ENCODE measurements at regions not wholly inside any gene's neighbourhood (a gene's known extent, or its start where the extent isn't known, plus 50 kb on each side); places are given as distances from the start of the nearest gene placed in this dataset.
"Not testable (repeated sequence)": the region's sequence is repeated elsewhere in the genome, so short reads cannot be mapped to it uniquely, and the experiment has no call there.

DNA sequence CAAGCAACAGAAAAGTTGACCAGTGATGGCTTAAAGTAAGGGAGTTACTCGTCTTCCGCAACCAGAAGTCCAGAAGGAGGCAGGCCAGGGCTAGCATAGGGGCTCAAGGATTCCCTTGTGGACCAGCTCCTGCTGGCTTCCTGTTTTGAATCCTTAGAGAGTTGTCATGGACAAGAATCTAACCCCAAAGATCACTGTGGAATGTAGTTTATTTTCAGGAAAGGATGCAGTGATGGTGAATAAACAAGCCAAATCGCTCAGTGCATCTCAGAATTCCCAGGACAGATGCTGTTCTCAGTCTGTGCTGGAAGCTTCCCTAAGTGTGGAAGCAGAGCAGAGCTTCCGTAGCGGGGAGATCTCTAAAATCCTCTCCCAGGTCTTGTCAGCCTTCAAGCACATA is 311.3 kb downstream of the C12orf75 start:
- H3K4me1 ChIP-seq (ENCODE audit: low read length) = no peaks in the 10 kb centered on the region
- no peak overlapping the region for H3K27ac ChIP-seq (ENCODE audit: low read length)
- H3K79me2 ChIP-seq (ENCODE audit: low read length) = no peaks in the 10 kb centered on the region
- no peak overlapping the region for H2AFZ ChIP-seq (ENCODE audit: low read length)
- no peak overlapping the region for H3K9ac ChIP-seq (ENCODE audit: low read length)
- H3K4me3 ChIP-seq (ENCODE audit: low read length) = no peak overlapping the region
- no peaks in the 10 kb centered on the region for H3K36me3 ChIP-seq (ENCODE audit: insufficient read depth, low read length)
- no peak for DNase-seq
- no peaks in the 10 kb centered on the region for H3K9me2 ChIP-seq (replicated peaks; ENCODE audit: insufficient read depth, low read length)
- H4K20me1 ChIP-seq (ENCODE audit: insufficient read depth, low read depth, low read length) = no peaks in the 10 kb centered on the region
- no peaks in the 10 kb centered on the region for H3K9me3 ChIP-seq (ENCODE audit: low read length)
- H3K4me2 ChIP-seq (ENCODE audit: low read depth, low read length, poor library complexity, severe bottlenecking) = no peak overlapping the region
- H3K27me3 ChIP-seq (ENCODE audit: low read length) = no peaks in the 10 kb centered on the region

DNA sequence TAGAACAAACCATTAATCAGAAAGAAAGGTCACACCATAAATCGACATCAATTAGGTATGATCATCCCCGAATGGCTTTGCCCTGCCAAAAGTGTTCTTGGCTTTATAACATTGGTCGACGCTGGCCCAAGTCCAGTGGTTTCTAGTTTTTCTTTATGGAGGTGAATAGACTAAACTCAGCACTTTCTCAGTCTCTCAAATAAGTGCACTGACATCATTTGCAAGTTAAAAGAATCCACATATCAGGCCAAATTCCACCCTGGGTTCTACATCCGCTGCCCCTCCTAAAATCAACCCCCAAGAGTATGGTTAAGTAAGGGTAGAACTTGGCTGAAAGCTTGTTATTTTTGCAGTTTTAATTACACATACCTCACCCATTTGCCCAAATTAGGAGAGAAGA is 314.3 kb downstream of the C12orf75 start:
- DNase-seq = no peak
- no peaks in the 10 kb centered on the region for H3K79me2 ChIP-seq (ENCODE audit: low read length)
- no peaks in the 10 kb centered on the region for H3K4me1 ChIP-seq (ENCODE audit: low read length)

DNA sequence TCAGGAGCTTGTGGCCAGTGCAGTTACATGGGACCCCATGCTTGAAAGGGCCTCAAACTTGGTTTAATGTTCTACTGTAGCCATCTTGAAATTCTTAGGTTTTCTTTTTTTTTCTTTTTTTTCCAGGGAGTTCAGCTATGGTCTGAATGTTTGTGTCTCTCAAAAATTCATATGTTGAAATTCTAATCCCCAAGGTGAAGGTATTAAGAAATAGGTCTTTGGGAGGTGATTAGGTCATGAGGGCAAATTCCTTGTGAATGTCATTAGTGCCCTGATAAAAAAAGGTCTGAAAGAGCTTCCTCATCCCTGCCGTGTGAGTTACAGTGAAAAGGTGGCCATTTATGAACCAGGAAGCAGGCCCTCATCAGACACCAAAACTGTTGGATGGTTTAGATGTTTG is 324.1 kb downstream of the C12orf75 start:
- Histone ChIP-seq H4K20me1 (ENCODE audit: insufficient read depth, low read depth, low read length) (no peaks in the 10 kb centered on the region), H3K79me2 (ENCODE audit: low read length) (no peaks in the 10 kb centered on the region), H3K27me3 (ENCODE audit: low read length) (no peaks in the 10 kb centered on the region), H3K4me3 (ENCODE audit: low read length) (no peak overlapping the region), H3K36me3 (ENCODE audit: insufficient read depth, low read length) (no peaks in the 10 kb centered on the region), H3K9me2 (replicated peaks; ENCODE audit: insufficient read depth, low read length) (0 out of 2 replicates have a peak, but pooled peaks cover 4% of the 10 kb centered on the region), H3K9me3 (ENCODE audit: low read length) (no peaks in the 10 kb centered on the region), H3K4me2 (ENCODE audit: low read depth, low read length, poor library complexity, severe bottlenecking) (no peak overlapping the region), H2AFZ (ENCODE audit: low read length) (no peak overlapping the region), H3K9ac (ENCODE audit: low read length) (no peak overlapping the region), H3K27ac (ENCODE audit: low read length) (no peak overlapping the region), H3K4me1 (ENCODE audit: low read length) (no peaks in the 10 kb centered on the region)
- no peak for DNase-seq

More for the DNA sequence above, 314.3 kb downstream of the C12orf75 start:
- no peak overlapping the region for H3K9ac ChIP-seq (ENCODE audit: low read length)
- no peak overlapping the region for H3K4me2 ChIP-seq (ENCODE audit: low read depth, low read length, poor library complexity, severe bottlenecking)
- H3K9me2 ChIP-seq (replicated peaks; ENCODE audit: insufficient read depth, low read length) = no peaks in the 10 kb centered on the region
- no peaks in the 10 kb centered on the region for H3K9me3 ChIP-seq (ENCODE audit: low read length)
- H3K4me3 ChIP-seq (ENCODE audit: low read length) = no peak overlapping the region
- H3K27ac ChIP-seq (ENCODE audit: low read length) = no peak overlapping the region
- H3K27me3 ChIP-seq (ENCODE audit: low read length) = no peaks in the 10 kb centered on the region
- no peaks in the 10 kb centered on the region for H3K36me3 ChIP-seq (ENCODE audit: insufficient read depth, low read length)
- no peak overlapping the region for H2AFZ ChIP-seq (ENCODE audit: low read length)
- no peaks in the 10 kb centered on the region for H4K20me1 ChIP-seq (ENCODE audit: insufficient read depth, low read depth, low read length)

DNA sequence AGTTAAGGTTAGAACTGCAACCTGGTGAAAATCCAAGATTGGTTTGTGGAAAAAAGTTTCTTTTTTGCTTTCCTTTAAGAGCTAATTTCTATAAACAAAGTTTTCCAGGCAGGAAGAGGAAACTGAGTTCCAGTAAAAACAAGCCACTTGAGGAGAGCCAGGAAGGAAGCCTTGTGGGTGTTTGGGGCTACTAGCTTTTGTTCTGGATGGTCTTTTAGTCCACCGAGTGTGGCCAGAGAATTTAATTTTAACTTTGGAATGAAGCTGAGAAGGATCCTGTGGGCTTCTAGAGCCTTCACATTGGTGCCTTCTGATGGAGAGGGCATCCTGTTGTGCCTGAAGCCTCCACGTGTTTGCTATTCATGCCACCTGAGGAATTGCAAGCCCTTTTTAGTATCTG is 327.9 kb downstream of the C12orf75 start:
- Histone ChIP-seq H4K20me1 (ENCODE audit: insufficient read depth, low read depth, low read length) (no peaks in the 10 kb centered on the region), H3K4me1 (ENCODE audit: low read length) (no peaks in the 10 kb centered on the region), H3K9ac (ENCODE audit: low read length) (no peak overlapping the region), H3K27ac (ENCODE audit: low read length) (no peak overlapping the region), H3K4me3 (ENCODE audit: low read length) (no peak overlapping the region), H3K36me3 (ENCODE audit: insufficient read depth, low read length) (no peaks in the 10 kb centered on the region), H3K9me2 (replicated peaks; ENCODE audit: insufficient read depth, low read length) (0 out of 2 replicates have a peak, but pooled peaks cover 4% of the 10 kb centered on the region), H2AFZ (ENCODE audit: low read length) (no peak overlapping the region), H3K9me3 (ENCODE audit: low read length) (no peaks in the 10 kb centered on the region), H3K27me3 (ENCODE audit: low read length) (no peaks in the 10 kb centered on the region), H3K4me2 (ENCODE audit: low read depth, low read length, poor library complexity, severe bottlenecking) (no peak overlapping the region), H3K79me2 (ENCODE audit: low read length) (no peaks in the 10 kb centered on the region)
- DNase-seq = no peak

DNA sequence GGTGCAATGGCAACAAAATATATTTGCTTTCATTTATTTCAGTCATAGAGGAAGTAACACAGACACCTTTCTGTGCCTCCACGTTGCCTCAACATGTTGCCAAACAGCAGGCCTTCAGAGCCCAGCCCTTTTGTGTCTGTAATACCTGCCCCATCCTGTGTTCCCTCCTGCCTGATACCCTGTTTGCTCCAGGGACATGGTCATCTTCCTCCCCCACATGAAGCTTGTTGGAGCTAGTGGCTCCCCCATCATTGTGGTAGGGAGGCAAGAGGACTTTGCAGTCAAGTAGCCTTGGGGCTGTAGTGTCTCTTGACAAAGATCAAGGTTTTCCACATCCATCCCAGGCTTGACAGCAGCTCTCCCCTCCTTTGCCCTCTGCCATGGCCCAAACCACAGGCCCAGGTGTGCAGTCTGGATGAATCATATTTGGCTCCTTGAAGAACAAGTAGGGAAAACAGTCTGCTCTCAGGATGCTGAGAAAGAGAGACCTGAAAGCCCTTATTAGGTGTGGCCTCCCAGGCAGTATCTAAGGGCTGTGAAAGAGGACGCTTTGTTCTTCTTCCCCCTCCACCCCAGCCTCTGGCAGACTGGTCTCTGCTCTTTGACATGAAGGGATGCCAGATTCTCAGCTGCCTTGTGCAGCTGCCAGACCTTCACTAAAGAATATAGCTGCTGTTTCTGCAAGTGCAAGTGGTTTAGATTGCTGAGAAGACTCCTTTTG is 329.0 kb downstream of the C12orf75 start:
- Histone ChIP-seq H3K9me3 (ENCODE audit: low read length) (no peaks in the 10 kb centered on the region), H3K27me3 (ENCODE audit: low read length) (no peaks in the 10 kb centered on the region), H2AFZ (ENCODE audit: low read length) (no peak overlapping the region), H3K36me3 (ENCODE audit: insufficient read depth, low read length) (no peaks in the 10 kb centered on the region), H3K4me2 (ENCODE audit: low read depth, low read length, poor library complexity, severe bottlenecking) (no peak overlapping the region), H3K4me1 (ENCODE audit: low read length) (no peaks in the 10 kb centered on the region), H3K9me2 (replicated peaks; ENCODE audit: insufficient read depth, low read length) (0 out of 2 replicates have a peak, but pooled peaks cover 4% of the 10 kb centered on the region), H3K9ac (ENCODE audit: low read length) (no peak overlapping the region), H4K20me1 (ENCODE audit: insufficient read depth, low read depth, low read length) (no peaks in the 10 kb centered on the region), H3K27ac (ENCODE audit: low read length) (no peak overlapping the region), H3K4me3 (ENCODE audit: low read length) (no peak overlapping the region), H3K79me2 (ENCODE audit: low read length) (no peaks in the 10 kb centered on the region)
- no peak for DNase-seq

DNA sequence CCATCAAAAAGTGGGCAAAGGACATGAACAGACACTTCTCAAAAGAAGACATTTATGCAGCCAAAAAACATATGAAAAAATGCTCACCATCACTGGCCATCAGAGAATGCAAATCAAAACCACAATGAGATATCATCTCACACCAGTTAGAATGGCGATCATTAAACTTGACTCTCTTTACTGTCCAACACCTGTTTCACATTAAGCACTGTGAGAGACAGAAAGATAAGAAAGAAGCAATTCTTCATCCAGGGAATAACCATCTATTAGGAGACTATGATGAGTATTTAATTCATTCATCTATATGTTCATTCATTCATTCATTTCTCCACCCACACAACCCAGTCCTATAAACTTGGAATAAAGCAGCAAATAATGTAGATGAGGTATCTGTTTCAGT is 334.3 kb downstream of the C12orf75 start:
- H3K9ac ChIP-seq (ENCODE audit: low read length); H3K4me2 ChIP-seq (ENCODE audit: low read depth, low read length, poor library complexity, severe bottlenecking); DNase-seq; H4K20me1 ChIP-seq (ENCODE audit: insufficient read depth, low read depth, low read length); H3K27me3 ChIP-seq (ENCODE audit: low read length); H3K9me2 ChIP-seq (replicated peaks; ENCODE audit: insufficient read depth, low read length); H3K27ac ChIP-seq (ENCODE audit: low read length); H3K4me3 ChIP-seq (ENCODE audit: low read length); H3K4me1 ChIP-seq (ENCODE audit: low read length); H3K9me3 ChIP-seq (ENCODE audit: low read length); H2AFZ ChIP-seq (ENCODE audit: low read length); H3K36me3 ChIP-seq (ENCODE audit: insufficient read depth, low read length); H3K79me2 ChIP-seq (ENCODE audit: low read length): not testable (repeated sequence)

DNA sequence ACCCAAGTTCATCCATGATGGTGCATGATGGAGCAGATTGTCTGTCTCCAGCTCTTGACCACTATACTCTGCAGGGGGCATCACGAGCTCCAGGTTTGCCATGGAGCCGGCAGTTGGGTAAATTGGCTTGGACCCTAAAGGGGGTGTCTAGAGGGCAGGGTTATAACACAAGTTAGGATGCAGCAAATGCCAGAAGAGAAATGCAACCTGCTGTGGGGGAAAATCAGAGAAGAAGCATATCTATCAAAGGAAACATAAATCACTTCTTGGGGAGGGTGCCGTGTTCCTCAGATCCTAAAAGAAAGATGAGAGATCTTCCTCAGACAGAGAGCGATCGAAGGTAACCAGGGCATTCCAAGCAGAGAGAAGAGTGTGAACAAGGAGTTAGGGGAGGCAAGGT is 334.9 kb downstream of the C12orf75 start:
- DNase-seq = no peak
- Histone ChIP-seq H3K4me2 (ENCODE audit: low read depth, low read length, poor library complexity, severe bottlenecking) (no peak overlapping the region), H2AFZ (ENCODE audit: low read length) (no peak overlapping the region), H3K9ac (ENCODE audit: low read length) (no peak overlapping the region), H3K27ac (ENCODE audit: low read length) (no peak overlapping the region), H3K9me2 (replicated peaks; ENCODE audit: insufficient read depth, low read length) (no peaks in the 10 kb centered on the region), H3K27me3 (ENCODE audit: low read length) (no peaks in the 10 kb centered on the region), H3K9me3 (ENCODE audit: low read length) (no peaks in the 10 kb centered on the region), H3K4me1 (ENCODE audit: low read length) (no peaks in the 10 kb centered on the region), H4K20me1 (ENCODE audit: insufficient read depth, low read depth, low read length) (no peaks in the 10 kb centered on the region), H3K4me3 (ENCODE audit: low read length) (no peak overlapping the region), H3K79me2 (ENCODE audit: low read length) (no peaks in the 10 kb centered on the region), H3K36me3 (ENCODE audit: insufficient read depth, low read length) (no peaks in the 10 kb centered on the region)

DNA sequence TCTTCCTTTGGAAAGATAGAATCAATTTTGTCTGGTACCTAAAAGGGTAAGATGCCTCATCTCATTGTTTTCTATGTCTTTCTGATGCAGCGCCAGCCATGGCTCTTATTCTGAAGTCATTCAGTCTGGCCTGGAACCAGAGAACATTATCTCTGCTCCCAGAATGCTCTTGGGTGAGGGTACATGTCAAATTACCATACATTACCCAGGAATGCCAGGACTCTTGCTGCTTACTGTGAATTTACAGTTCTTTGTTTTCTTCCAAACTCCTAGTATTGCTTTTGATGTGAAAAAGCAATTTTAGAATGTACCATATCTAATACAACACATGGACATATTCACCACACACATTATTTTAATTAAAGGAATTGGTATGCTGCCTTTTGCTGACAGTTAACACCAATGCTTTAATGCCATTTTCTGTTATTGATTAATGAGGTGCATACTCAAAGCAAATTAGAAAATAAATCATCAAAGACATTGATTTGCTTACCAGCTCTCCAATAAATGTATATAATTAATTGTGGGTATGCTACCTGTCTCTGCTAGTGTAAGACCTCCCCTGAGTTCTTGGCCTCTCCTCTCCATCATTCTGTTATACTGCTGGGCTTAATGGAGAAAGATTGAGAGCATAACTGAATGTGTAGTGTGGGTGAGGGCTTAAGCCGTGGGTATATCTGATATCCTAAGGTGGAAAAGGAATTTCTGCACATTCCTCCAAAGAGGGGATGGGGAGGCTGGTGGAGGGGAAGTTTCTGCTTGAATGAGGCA is 337.7 kb downstream of the C12orf75 start:
- Histone ChIP-seq H3K4me2 (ENCODE audit: low read depth, low read length, poor library complexity, severe bottlenecking) (no peak overlapping the region), H3K9me2 (replicated peaks; ENCODE audit: insufficient read depth, low read length) (no peaks in the 10 kb centered on the region), H3K79me2 (ENCODE audit: low read length) (no peaks in the 10 kb centered on the region), H3K36me3 (ENCODE audit: insufficient read depth, low read length) (no peaks in the 10 kb centered on the region), H2AFZ (ENCODE audit: low read length) (no peak overlapping the region), H3K9me3 (ENCODE audit: low read length) (no peaks in the 10 kb centered on the region), H3K9ac (ENCODE audit: low read length) (no peak overlapping the region), H3K27ac (ENCODE audit: low read length) (no peak overlapping the region), H3K4me1 (ENCODE audit: low read length) (no peaks in the 10 kb centered on the region), H3K4me3 (ENCODE audit: low read length) (no peak overlapping the region), H4K20me1 (ENCODE audit: insufficient read depth, low read depth, low read length) (no peaks in the 10 kb centered on the region), H3K27me3 (ENCODE audit: low read length) (no peaks in the 10 kb centered on the region)
- DNase-seq = no peak

Measured in Karpas-422 (cell line).